OCI-LY7 (cell line): ENCODE measurements at regions not wholly inside any gene's neighbourhood (a gene's known extent, or its start where the extent isn't known, plus 50 kb on each side); places are given as distances from the start of the nearest gene placed in this dataset.

Experiments
- BruUV-seq: library from RNA; stranded (reverse); fragments of 400-500 nt; replicated peaks from 2 replicates; lab custom pipeline; 2021; lab: Mats Ljungman, UMichigan
- CTCF ChIA-PET: fragments of 300-600 bp; sonication (Branson Sonifier 250); formaldehyde crosslinking; loops from one replicate; lab custom pipeline; 2022; ENCODE audit warnings: antibody characterized with exemption; ENCODE audit not compliant: unreplicated experiment; lab: Charles Lee
- POLR2A ChIA-PET: fragments of 300-600 bp; sonication (Branson Sonifier 250); formaldehyde crosslinking; loops from one replicate; lab custom pipeline; 2022; ENCODE audit warnings: antibody characterized with exemption; lab: Charles Lee
- DNase-seq: peaks from one replicate; pipeline ENCODE4 v3.0.0-alpha.2; 2015; ENCODE audit warnings: low spot score
- H2AFZ ChIP-seq: fragments of 200-600 bp; sonication (generic), shearing (Covaris generic); 2 replicates; pipeline ENCODE4 v1.6.1; 2014; ENCODE audit warnings: mild to moderate bottlenecking, antibody characterized with exemption, low read length, moderate library complexity
- H3K27ac ChIP-seq: fragments of 200-600 bp; sonication (generic); 2 replicates; pipeline ENCODE4 v1.5.1; 2014; ENCODE audit warnings: mixed run types, low read depth, mild to moderate bottlenecking, moderate library complexity, low read length, inconsistent platforms; ENCODE audit not compliant: poor library complexity, severe bottlenecking
- H3K36me3 ChIP-seq: fragments of 200-600 bp; sonication (generic); 2 replicates; pipeline ENCODE4 v1.6.1; 2014; ENCODE audit warnings: mild to moderate bottlenecking, antibody characterized with exemption, low read length, moderate library complexity, mixed read lengths; ENCODE audit not compliant: insufficient read depth
- H3K4me1 ChIP-seq: fragments of 200-600 bp; sonication (generic); 2 replicates; pipeline ENCODE4 v1.5.1; 2014; ENCODE audit warnings: mild to moderate bottlenecking, low read length; ENCODE audit not compliant: insufficient read depth, poor library complexity, severe bottlenecking
- H3K4me2 ChIP-seq: fragments of 200-600 bp; sonication (generic); 2 replicates; pipeline ENCODE4 v1.6.1; 2014; ENCODE audit warnings: mild to moderate bottlenecking, low read length
- H3K4me3 ChIP-seq: fragments of 200-600 bp; sonication (generic); 2 replicates; pipeline ENCODE4 v1.5.1; 2014; ENCODE audit warnings: mild to moderate bottlenecking, low read depth, low read length; ENCODE audit not compliant: poor library complexity, severe bottlenecking
- H3K79me2 ChIP-seq: fragments of 200-600 bp; sonication (generic); 2 replicates; pipeline ENCODE4 v1.6.1; 2016; ENCODE audit warnings: low read depth, mild to moderate bottlenecking, low read length, moderate library complexity, mixed read lengths; ENCODE audit not compliant: insufficient read depth
- H3K9me2 ChIP-seq: fragments of 200-600 bp; sonication (generic); 2 replicates; pipeline ENCODE4 v1.6.1; 2016; ENCODE audit warnings: mild to moderate bottlenecking, low read length, mixed read lengths; ENCODE audit not compliant: insufficient read depth
- H3K9me3 ChIP-seq: fragments of 200-600 bp; sonication (generic); 2 replicates; pipeline ENCODE4 v1.6.1; 2014; ENCODE audit warnings: mild to moderate bottlenecking, mixed run types, low read length, mixed read lengths
- H4K20me1 ChIP-seq: fragments of 200-600 bp; sonication (generic); 2 replicates; pipeline ENCODE4 v1.6.1; 2014; ENCODE audit warnings: mild to moderate bottlenecking, antibody characterized with exemption, low read length, moderate library complexity, mixed read lengths; ENCODE audit not compliant: insufficient read depth
- EZH2phosphoT487 ChIP-seq: fragments of 200-600 bp; sonication (generic); IDR thresholded peaks from 2 replicates; pipeline ENCODE4 v1.6.1; 2018; ENCODE audit warnings: low read depth, borderline replicate concordance, mild to moderate bottlenecking, mixed run types, antibody characterized with exemption, low read length, moderate library complexity, mixed read lengths
- intact Hi-C: fragments of 100-400 bp; cut with micrococcal nuclease; formaldehyde crosslinking; loops from one replicate; pipeline ENCODE4 v1.10.0; 2022; ENCODE audit not compliant: unreplicated experiment
- TF ChIP-seq, protein P1 (sequence below): fragments of 200-600 bp; sonication (generic); conservative IDR thresholded peaks from 2 replicates; pipeline ENCODE4 v1.5.1; 2014; ENCODE audit warnings: mild to moderate bottlenecking, antibody characterized with exemption, low read length, moderate library complexity, mixed read lengths

DNA sequence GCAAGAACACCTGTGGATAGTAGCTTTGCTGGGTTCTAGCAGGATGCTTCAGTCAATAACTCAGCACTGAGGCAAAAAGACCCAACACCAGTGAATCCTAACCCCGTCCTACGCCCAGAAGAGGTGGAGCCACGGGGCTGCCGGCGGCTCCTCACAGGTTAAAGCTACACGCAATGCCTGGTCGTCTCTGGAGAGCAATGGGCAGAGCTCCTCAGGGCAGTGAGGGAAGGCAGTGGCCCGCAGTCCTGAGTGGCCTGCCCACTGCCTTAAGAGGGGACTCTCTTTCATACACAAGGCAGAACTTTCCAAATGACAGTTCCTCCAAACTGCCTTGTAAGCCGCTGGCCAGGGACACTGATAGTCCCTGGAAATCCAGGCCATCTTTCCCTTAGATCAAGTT is 244.2 kb upstream of the IRX2 start:
- intact Hi-C loops, result no loop called here
- H3K9me3 ChIP-seq, result no peaks in the 10 kb centered on the region
- H2AFZ ChIP-seq, result no peak overlapping the region
- no peak for DNase-seq
- H3K4me2 ChIP-seq, result no peak overlapping the region
- ChIA-PET CTCF (no interaction called here), POLR2A (interaction anchor here (1.0 kb wide), 1 partner anchor 16 kb away, joined by 3 read pairs; no protein-coding TSS in a partner anchor)
- no peaks in the 10 kb centered on the region for H3K9me2 ChIP-seq
- H4K20me1 ChIP-seq, result no peaks in the 10 kb centered on the region
- no TSS peak for BruUV-seq
- H3K4me1 ChIP-seq, result no peaks in the 10 kb centered on the region
- no peak overlapping the region for H3K4me3 ChIP-seq
- H3K36me3 ChIP-seq, result no peaks in the 10 kb centered on the region
- H3K79me2 ChIP-seq, result no peaks in the 10 kb centered on the region
- TF ChIP-seq EZH2phosphoT487, result no peak
- TF ChIP-seq, protein P1, sequence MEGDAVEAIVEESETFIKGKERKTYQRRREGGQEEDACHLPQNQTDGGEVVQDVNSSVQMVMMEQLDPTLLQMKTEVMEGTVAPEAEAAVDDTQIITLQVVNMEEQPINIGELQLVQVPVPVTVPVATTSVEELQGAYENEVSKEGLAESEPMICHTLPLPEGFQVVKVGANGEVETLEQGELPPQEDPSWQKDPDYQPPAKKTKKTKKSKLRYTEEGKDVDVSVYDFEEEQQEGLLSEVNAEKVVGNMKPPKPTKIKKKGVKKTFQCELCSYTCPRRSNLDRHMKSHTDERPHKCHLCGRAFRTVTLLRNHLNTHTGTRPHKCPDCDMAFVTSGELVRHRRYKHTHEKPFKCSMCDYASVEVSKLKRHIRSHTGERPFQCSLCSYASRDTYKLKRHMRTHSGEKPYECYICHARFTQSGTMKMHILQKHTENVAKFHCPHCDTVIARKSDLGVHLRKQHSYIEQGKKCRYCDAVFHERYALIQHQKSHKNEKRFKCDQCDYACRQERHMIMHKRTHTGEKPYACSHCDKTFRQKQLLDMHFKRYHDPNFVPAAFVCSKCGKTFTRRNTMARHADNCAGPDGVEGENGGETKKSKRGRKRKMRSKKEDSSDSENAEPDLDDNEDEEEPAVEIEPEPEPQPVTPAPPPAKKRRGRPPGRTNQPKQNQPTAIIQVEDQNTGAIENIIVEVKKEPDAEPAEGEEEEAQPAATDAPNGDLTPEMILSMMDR, result no peak
- no peak overlapping the region for H3K27ac ChIP-seq

DNA sequence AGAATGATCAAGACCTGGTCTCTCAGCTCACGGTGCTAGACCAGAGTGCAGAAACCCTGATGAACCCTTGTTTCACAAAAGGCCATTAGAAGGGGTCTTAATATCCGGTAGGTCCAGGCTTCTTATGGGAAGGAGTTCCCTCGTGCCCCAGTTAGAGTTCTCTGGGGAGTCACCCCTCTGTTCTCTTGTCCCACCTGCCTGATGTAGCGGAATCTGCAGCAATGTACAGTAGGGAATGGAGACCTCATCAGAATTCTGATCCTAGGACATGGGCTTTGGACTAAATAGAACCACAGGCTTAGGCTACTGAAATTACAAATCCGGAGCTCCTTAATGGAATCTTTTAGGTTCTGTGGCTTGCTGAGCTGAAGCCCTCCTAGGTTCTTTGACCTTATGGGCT is 243.6 kb upstream of the IRX2 start:
- Histone ChIP-seq H3K9me3 (no peaks in the 10 kb centered on the region), H3K36me3 (no peaks in the 10 kb centered on the region), H3K27ac (no peak overlapping the region), H4K20me1 (no peaks in the 10 kb centered on the region), H3K4me3 (no peak overlapping the region), H3K4me2 (no peak overlapping the region), H3K9me2 (no peaks in the 10 kb centered on the region), H3K79me2 (no peaks in the 10 kb centered on the region), H3K4me1 (no peaks in the 10 kb centered on the region), H2AFZ (no peak overlapping the region)
- no TSS peak for BruUV-seq
- no peak for TF ChIP-seq EZH2phosphoT487
- TF ChIP-seq, protein P1, result no peak
- ChIA-PET POLR2A (interaction anchor here (1.0 kb wide), 1 partner anchor 17 kb away, joined by 3 read pairs; no protein-coding TSS in a partner anchor), CTCF (no interaction called here)
- intact Hi-C loops, result no loop called here
- DNase-seq, result no peak

DNA sequence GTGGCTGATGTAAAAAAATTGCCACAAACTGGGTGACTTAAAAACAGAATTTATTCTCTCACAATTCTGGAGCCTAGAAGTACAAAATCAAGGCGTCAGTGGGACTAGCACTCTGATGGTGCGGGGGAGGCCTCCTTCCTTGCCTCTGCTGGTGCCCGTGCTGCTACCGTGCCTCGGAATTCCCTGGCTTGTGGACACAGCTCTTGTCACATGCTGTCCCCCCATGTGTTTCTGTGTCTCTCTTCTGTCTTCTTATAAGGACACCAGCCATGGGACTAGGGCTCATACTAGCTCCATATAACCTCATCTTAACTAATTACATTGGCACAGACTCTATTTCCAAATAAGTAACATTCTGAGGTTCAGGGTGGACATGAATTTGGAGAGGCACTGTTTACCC is 242.3 kb upstream of the IRX2 start:
- POLR2A ChIA-PET, result no interaction called here
- Histone ChIP-seq H4K20me1 (no peaks in the 10 kb centered on the region), H3K36me3 (no peaks in the 10 kb centered on the region), H3K4me3 (no peak overlapping the region), H3K9me2 (no peaks in the 10 kb centered on the region), H3K4me1 (no peaks in the 10 kb centered on the region), H2AFZ (no peak overlapping the region), H3K79me2 (no peaks in the 10 kb centered on the region), H3K9me3 (no peaks in the 10 kb centered on the region), H3K4me2 (no peak overlapping the region), H3K27ac (no peak overlapping the region)
- TF ChIP-seq EZH2phosphoT487, result no peak
- TF ChIP-seq, protein P1, result no peak
- CTCF ChIA-PET, result no interaction called here
- DNase-seq, result no peak
- no TSS peak for BruUV-seq
- intact Hi-C loops, result no loop called here
